A673 (cell line): ENCODE measurements at regions not wholly inside any gene's neighbourhood (a gene's known extent, or its start where the extent isn't known, plus 50 kb on each side); places are given as distances from the start of the nearest gene placed in this dataset.

Source experiments
- BruUV-seq: library from RNA; stranded (reverse); fragments of 400-500 nt; replicated peaks from 2 replicates; lab custom pipeline; 2021; lab: Mats Ljungman, UMichigan
- CTCF ChIA-PET: fragments of 300-600 bp; sonication (Branson Sonifier 250); formaldehyde crosslinking; loops from one replicate; lab custom pipeline; 2022; ENCODE audit warnings: antibody characterized with exemption; lab: Charles Lee
- POLR2A ChIA-PET: fragments of 300-600 bp; sonication (Branson Sonifier 250); formaldehyde crosslinking; loops from one replicate; lab custom pipeline; 2022; ENCODE audit warnings: antibody characterized with exemption; ENCODE audit not compliant: low non-redundant PET; lab: Charles Lee
- DNase-seq: peaks from one replicate; pipeline ENCODE4 v3.0.0-alpha.2; 2015; ENCODE audit warnings: low spot score
- H3K27ac ChIP-seq: fragments of 200-600 bp; sonication (generic); 2 replicates; pipeline ENCODE4 v1.5.1; 2016; ENCODE audit warnings: mixed run types, low read depth, mild to moderate bottlenecking, mixed read lengths, antibody characterized with exemption, low read length; ENCODE audit not compliant: poor library complexity, severe bottlenecking
- H3K27me3 ChIP-seq: fragments of 200-600 bp; sonication (generic); replicated peaks from 2 replicates; pipeline ENCODE4 v1.6.1; 2017; ENCODE audit warnings: mixed run types, low read depth, mild to moderate bottlenecking, mixed read lengths, antibody characterized with exemption, low read length; ENCODE audit not compliant: insufficient read depth, poor library complexity
- H3K36me3 ChIP-seq: fragments of 200-600 bp; sonication (generic); 2 replicates; pipeline ENCODE4 v1.6.1; 2016; ENCODE audit warnings: mixed run types, mild to moderate bottlenecking, mixed read lengths, antibody characterized with exemption, low read length; ENCODE audit not compliant: insufficient read depth, poor library complexity, severe bottlenecking
- H3K4me1 ChIP-seq: fragments of 200-600 bp; sonication (generic); 2 replicates; pipeline ENCODE4 v1.6.1; 2017; ENCODE audit warnings: mixed run types, mild to moderate bottlenecking, mixed read lengths, antibody characterized with exemption, low read length; ENCODE audit not compliant: insufficient read depth, poor library complexity, severe bottlenecking
- H3K4me3 ChIP-seq: fragments of 200-600 bp; sonication (generic); 2 replicates; pipeline ENCODE4 v1.5.1; 2016; ENCODE audit warnings: low read depth, mixed run types, mild to moderate bottlenecking, mixed read lengths, low read length; ENCODE audit not compliant: poor library complexity, severe bottlenecking
- H3K9me3 ChIP-seq: fragments of 200-600 bp; sonication (generic); 2 replicates; pipeline ENCODE4 v1.6.1; 2016; ENCODE audit warnings: mixed run types, low read depth, mild to moderate bottlenecking, mixed read lengths, antibody characterized with exemption, low read length; ENCODE audit not compliant: poor library complexity, severe bottlenecking
- EZH2 ChIP-seq: fragments of 200-600 bp; sonication (generic); IDR thresholded peaks from 2 replicates; pipeline ENCODE4 v1.6.1; 2017; ENCODE audit warnings: borderline replicate concordance, low read depth, mild to moderate bottlenecking, mixed read lengths, antibody characterized with exemption, low read length; ENCODE audit not compliant: poor library complexity, severe bottlenecking
- intact Hi-C: fragments of 100-400 bp; cut with micrococcal nuclease; formaldehyde crosslinking; loops from one replicate; pipeline ENCODE4 v1.10.0; 2022; ENCODE audit not compliant: unreplicated experiment
- TF ChIP-seq, protein P1 (sequence below): fragments of 300-800, 200-600 bp; sonication (generic); conservative IDR thresholded peaks from 2 replicates; pipeline ENCODE4 v1.5.1; 2017; ENCODE audit warnings: low read depth, mild to moderate bottlenecking, antibody characterized with exemption, low read length, moderate library complexity, mixed read lengths

DNA sequence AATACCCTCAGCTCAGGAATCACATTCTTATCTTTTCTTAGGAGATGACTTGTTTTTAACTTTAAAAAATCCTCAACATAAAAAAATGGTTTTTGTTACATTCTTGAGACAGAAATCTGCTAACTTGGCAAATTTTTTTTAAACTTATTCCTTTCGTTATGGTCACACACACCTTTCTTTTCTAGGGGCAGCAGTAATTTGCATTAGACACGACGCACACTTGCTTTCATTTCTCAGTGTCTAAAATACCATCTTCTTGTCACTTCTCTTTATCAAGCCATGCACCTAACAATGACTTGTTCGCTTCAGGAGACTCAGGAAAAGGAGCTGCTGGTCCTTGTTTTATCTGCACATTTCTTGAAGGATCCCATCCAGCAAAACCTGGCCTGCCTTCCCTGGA, 112.6 kb upstream of the TBL1X start:
- ChIA-PET POLR2A (interaction anchor here (0.7 kb wide), 1 partner anchor 174 kb away, joined by 3 read pairs; no protein-coding TSS in a partner anchor), CTCF (no interaction called here)
- Histone ChIP-seq H3K9me3 (no peaks in the 10 kb centered on the region), H3K27ac (no peak overlapping the region), H3K4me1 (peaks cover 7% of the 10 kb centered on the region), H3K4me3 (no peak overlapping the region), H3K27me3 (no peaks in the 10 kb centered on the region), H3K36me3 (no peaks in the 10 kb centered on the region)
- intact Hi-C loops = no loop called here
- DNase-seq = no peak
- no TSS peak for BruUV-seq
- TF ChIP-seq EZH2 = no peak

DNA sequence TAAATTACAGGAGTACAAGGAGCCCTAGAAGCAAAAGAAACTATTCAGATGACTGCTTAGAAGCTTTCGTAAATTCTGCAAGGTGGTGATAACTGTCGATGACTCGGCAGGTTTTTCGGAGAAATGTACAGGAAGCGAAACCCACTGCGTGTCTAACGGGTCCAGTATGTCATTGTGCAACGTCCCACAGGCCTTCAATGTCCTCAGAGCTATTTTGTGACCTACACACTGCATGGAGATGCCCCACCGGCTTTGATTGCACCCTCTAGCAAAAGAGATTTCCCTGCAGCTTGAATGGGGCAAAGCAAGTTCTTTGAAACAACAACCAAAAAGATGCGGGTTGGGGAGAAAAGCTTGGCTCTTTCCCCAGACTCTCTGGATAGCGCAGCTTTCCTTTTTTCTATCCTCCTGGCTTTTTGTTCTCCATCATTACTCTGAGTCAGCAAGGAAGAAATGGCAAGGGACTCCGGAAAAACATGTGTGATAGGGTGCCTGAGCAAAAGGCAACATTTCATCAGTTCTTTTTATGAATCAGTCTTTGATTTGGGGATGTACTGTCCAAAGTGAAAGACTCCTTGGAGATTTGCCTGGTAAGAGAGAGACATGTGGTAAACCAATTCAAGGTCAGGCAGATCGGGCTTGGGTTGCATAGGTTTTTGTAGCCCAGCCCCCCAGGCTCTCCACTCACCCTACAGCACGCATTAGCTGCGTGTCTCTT, 112.0 kb upstream of the TBL1X start:
- H3K27ac ChIP-seq = no peak overlapping the region
- H3K27me3 ChIP-seq = no peaks in the 10 kb centered on the region
- no peak for DNase-seq

DNA sequence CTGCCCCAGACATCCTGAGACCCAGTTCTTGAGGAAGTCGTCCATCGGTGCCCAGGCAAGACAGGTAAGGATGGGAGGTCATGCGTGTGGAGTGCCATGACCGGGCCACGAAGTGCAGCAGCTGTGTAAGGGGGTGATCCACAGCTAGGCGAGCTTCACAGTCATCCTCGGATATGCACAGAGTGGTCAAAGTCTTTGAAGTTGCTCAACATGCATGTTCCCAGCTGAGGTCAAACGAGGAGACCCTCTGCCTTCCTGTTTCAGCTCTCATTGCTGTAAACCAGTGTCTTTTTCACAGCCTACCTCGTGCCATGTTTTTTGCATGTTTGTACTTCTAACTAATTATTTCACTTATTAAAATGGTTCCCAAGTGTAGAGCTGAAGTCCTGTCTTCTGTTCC, 109.9 kb upstream of the TBL1X start:
- CTCF ChIA-PET = no interaction called here
- H3K27ac ChIP-seq = no peak overlapping the region
- intact Hi-C loops = no loop called here
- H3K9me3 ChIP-seq = no peaks in the 10 kb centered on the region
- no peak for TF ChIP-seq EZH2
- TF ChIP-seq, protein P1, sequence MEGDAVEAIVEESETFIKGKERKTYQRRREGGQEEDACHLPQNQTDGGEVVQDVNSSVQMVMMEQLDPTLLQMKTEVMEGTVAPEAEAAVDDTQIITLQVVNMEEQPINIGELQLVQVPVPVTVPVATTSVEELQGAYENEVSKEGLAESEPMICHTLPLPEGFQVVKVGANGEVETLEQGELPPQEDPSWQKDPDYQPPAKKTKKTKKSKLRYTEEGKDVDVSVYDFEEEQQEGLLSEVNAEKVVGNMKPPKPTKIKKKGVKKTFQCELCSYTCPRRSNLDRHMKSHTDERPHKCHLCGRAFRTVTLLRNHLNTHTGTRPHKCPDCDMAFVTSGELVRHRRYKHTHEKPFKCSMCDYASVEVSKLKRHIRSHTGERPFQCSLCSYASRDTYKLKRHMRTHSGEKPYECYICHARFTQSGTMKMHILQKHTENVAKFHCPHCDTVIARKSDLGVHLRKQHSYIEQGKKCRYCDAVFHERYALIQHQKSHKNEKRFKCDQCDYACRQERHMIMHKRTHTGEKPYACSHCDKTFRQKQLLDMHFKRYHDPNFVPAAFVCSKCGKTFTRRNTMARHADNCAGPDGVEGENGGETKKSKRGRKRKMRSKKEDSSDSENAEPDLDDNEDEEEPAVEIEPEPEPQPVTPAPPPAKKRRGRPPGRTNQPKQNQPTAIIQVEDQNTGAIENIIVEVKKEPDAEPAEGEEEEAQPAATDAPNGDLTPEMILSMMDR = no peak
- POLR2A ChIA-PET = no interaction called here
- H3K27me3 ChIP-seq = no peaks in the 10 kb centered on the region
- H3K4me3 ChIP-seq = no peak overlapping the region
- no peaks in the 10 kb centered on the region for H3K4me1 ChIP-seq
- DNase-seq = no peak
- no TSS peak for BruUV-seq
- H3K36me3 ChIP-seq = no peaks in the 10 kb centered on the region

More for the DNA sequence above, 112.0 kb upstream of the TBL1X start:
- no peaks in the 10 kb centered on the region for H3K36me3 ChIP-seq
- POLR2A ChIA-PET = interaction anchor here (0.7 kb wide), 1 partner anchor 174 kb away, joined by 3 read pairs; no protein-coding TSS in a partner anchor
- TF ChIP-seq, protein P1 = no peak
- TF ChIP-seq EZH2 = no peak
- BruUV-seq = no TSS peak
- H3K9me3 ChIP-seq = no peaks in the 10 kb centered on the region
- CTCF ChIA-PET = no interaction called here
- intact Hi-C loops = no loop called here
- H3K4me3 ChIP-seq = no peak overlapping the region
- H3K4me1 ChIP-seq = peaks cover 7% of the 10 kb centered on the region
